Mucosa of rectum (tissue), 2 donors: ENCODE measurements at regions not wholly inside any gene's neighbourhood (a gene's known extent, or its start where the extent isn't known, plus 50 kb on each side); places are given as distances from the start of the nearest gene placed in this dataset.

ENCODE experiments used
- H3K27ac ChIP-seq, 2 donors: one replicate each; pipeline ENCODE4 v1.7.0; 2013; ENCODE audit warnings: inconsistent platforms in 2 of 2, low read depth in 2 of 2, low read length in 2 of 2
- H3K27me3 ChIP-seq, 2 donors: one replicate each; pipeline ENCODE4 v1.7.0; 2013; ENCODE audit warnings: low read length in 2 of 2; ENCODE audit not compliant: control insufficient read depth in 2 of 2, insufficient read depth in 2 of 2
- H3K36me3 ChIP-seq, 2 donors: one replicate each; pipeline ENCODE4 v1.7.0; 2013; ENCODE audit warnings: low read length in 2 of 2; ENCODE audit not compliant: control insufficient read depth in 2 of 2, insufficient read depth in 2 of 2
- H3K4me1 ChIP-seq, 2 donors: one replicate each; pipeline ENCODE4 v1.7.0; 2013; ENCODE audit warnings: low read length in 2 of 2, mild to moderate bottlenecking in 1 of 2; ENCODE audit not compliant: control insufficient read depth in 2 of 2, insufficient read depth in 2 of 2
- H3K4me3 ChIP-seq, 2 donors: one replicate each; pipeline ENCODE4 v1.7.0; 2013; ENCODE audit warnings: low read length in 2 of 2
- H3K9ac ChIP-seq, 2 donors: one replicate each; pipeline ENCODE4 v1.7.0; 2013; ENCODE audit warnings: low read length in 2 of 2, low read depth in 1 of 2, mild to moderate bottlenecking in 1 of 2
- H3K9me3 ChIP-seq, 2 donors: one replicate each; pipeline ENCODE4 v1.7.0; 2013; ENCODE audit warnings: low read length in 2 of 2; ENCODE audit not compliant: control insufficient read depth in 2 of 2
- donor health status: healthy.
- donor health status: Normal muscosa, but diverticular disease.

DNA sequence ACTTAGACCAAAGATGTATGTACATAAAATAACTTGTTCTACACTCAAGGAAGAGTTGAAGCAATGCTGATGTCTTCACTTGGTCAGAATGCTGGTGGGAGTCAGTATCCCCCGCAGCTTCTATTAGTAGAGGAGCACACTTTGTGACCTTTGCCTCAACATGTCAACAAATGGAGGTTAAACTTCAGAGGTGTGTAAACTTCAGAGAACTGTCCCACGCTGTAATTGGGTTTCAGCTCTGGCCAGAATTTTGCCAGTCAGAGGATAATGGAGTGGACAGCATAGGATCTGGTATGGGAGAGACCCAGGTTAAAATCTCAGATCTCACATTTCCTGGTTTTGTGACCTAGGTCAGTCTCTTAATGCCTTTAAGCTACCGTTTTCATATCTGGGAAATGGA is 107.6 kb upstream of the ZNF644 start:
- H3K4me3 ChIP-seq, result no peak overlapping the region
- H3K27me3 ChIP-seq, result peaks cover 0 to 1% of the 10 kb centered on the region in 2 donors
- H3K36me3 ChIP-seq, result no peaks in the 10 kb centered on the region
- no peaks in the 10 kb centered on the region for H3K9me3 ChIP-seq
- H3K9ac ChIP-seq, result no peak overlapping the region
- peaks cover 3 to 19% of the 10 kb centered on the region in 2 donors for H3K4me1 ChIP-seq
- no peak overlapping the region for H3K27ac ChIP-seq

DNA sequence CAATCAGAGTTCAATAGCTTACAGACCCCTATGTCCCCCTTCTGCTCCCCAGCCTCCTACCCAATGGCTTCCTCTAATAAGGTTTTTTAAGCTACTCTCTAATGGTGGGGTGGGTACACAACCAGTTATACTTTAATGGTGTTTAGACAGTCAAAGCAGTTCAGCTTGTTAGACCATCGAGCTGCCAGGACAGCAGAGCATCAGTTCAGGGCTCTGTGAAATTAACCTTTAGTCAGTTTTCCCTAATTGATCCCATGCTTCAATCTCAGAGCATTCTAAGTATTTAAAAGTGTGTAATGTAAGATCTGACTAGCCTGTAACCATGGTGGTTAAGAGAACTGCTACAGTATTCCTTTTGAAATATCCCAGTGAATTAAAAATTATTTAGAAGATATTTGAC is 107.2 kb upstream of the ZNF644 start:
- peaks cover 0 to 1% of the 10 kb centered on the region in 2 donors for H3K27me3 ChIP-seq
- H3K27ac ChIP-seq, result no peak overlapping the region
- no peaks in the 10 kb centered on the region for H3K9me3 ChIP-seq
- H3K9ac ChIP-seq, result no peak overlapping the region
- no peak overlapping the region for H3K4me3 ChIP-seq
- peaks cover 3 to 15% of the 10 kb centered on the region in 2 donors for H3K4me1 ChIP-seq
- no peaks in the 10 kb centered on the region for H3K36me3 ChIP-seq

DNA sequence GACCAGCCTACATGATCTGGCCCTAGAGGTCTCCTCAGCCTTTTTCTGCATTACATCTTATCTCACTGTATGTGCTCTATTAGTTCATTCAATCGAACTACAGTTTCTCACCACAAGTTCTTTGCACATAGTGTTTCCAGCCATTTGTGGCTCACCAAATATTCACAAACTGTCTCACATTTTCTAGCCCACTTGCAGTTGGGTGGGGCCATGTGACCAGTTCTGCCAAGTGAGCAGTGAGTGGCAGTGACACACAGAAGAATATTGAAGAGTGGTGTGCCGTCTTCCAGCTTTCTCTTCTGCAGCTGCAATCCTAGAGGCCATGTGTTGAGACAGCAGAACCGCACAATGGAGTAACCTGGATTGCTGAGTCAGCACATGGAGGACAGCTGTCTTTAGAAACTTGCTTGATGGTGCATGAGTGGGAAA is 103.2 kb upstream of the ZNF644 start:
- no peaks in the 10 kb centered on the region for H3K9me3 ChIP-seq
- no peak overlapping the region for H3K27ac ChIP-seq
- H3K4me1 ChIP-seq, result peaks cover 0 to 9% of the 10 kb centered on the region in 2 donors
- no peaks in the 10 kb centered on the region for H3K36me3 ChIP-seq
- no peaks in the 10 kb centered on the region for H3K27me3 ChIP-seq
- no peak overlapping the region for H3K4me3 ChIP-seq
- no peak overlapping the region for H3K9ac ChIP-seq

DNA sequence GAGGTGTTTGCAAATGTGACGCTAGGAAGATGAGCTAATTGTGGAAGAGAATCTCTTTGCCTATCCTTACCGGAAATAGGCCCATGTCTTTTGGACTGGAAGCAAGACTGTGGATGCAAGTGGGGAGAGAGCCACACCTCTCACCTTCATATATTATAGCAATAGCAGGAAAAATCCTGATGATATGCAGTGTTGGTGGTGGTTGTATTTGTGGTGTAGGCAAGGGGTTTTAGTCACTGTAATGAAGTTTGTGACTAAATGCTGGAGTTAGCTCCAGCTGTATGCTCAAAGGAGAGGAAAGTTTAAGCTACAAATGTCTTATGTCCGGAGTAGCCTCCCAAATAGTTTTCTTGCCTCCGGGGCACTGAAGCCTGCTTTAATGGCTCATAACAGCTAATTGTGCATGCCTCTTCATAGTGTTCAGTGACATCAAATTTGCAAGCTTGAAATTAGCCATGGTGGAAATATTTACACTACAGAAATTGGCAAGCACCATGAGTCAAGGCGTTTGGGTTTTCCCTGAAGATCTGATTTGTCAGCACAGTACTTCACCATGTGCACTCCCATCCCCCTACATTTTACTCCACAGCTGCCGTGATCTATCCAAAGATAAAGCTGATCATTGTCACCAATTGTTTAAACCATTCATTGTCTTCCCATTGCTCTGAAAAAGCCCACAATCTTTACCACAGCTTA is 102.6 kb upstream of the ZNF644 start:
- H3K9me3 ChIP-seq, result no peaks in the 10 kb centered on the region
- peaks cover 0 to 7% of the 10 kb centered on the region in 2 donors for H3K4me1 ChIP-seq
- H3K4me3 ChIP-seq, result no peak overlapping the region
- no peak overlapping the region for H3K9ac ChIP-seq
- no peaks in the 10 kb centered on the region for H3K27me3 ChIP-seq
- no peaks in the 10 kb centered on the region for H3K36me3 ChIP-seq
- no peak overlapping the region for H3K27ac ChIP-seq

DNA sequence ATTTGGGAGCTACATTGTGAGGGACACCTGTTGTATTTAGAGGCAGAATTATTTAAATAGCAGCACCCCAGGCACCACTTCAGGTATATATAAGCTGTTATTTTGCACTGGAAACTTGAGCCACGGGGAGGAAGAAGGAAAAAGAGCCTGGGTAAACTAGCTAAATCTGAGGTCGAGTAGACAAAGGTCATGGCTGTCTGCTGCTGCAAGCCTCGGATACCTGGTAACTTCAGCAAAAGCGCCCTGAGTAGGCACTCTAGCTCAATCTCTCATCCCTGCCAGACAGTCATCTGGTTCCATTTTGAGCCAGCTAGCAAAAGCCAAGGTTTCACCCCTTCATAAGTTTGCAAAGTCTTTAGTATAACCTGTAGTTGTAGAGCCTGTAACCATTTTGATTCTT is 101.9 kb upstream of the ZNF644 start:
- Histone ChIP-seq H3K9me3 (no peaks in the 10 kb centered on the region), H3K4me1 (peaks cover 0 to 6% of the 10 kb centered on the region in 2 donors), H3K27ac (no peak overlapping the region), H3K36me3 (no peaks in the 10 kb centered on the region), H3K9ac (no peak overlapping the region), H3K4me3 (no peak overlapping the region), H3K27me3 (no peaks in the 10 kb centered on the region)

DNA sequence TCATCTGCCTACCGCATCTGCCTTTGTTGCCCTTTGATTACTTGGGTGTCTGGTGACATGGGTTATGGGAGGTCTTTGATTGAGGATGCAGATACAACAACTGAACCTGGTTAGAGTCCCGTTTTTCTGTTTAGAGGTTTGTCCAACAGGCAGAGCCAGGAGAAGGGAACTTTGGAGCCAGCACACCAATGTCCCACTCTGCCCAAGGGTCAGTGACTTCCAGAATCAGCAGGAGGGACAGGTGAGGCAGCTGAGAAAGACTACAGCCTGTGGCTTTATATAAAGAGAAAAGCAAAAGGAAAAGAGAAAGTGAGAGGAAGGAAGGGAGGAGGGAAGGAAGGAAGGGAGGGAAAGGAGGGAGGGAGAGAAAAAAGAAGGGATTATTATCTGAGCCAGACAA is 101.5 kb upstream of the ZNF644 start:
- H3K9me3 ChIP-seq, result no peaks in the 10 kb centered on the region
- no peak overlapping the region for H3K9ac ChIP-seq
- no peaks in the 10 kb centered on the region for H3K27me3 ChIP-seq
- H3K36me3 ChIP-seq, result no peaks in the 10 kb centered on the region
- no peak overlapping the region for H3K4me3 ChIP-seq
- peaks cover 0 to 5% of the 10 kb centered on the region in 2 donors for H3K4me1 ChIP-seq
- H3K27ac ChIP-seq, result no peak overlapping the region

DNA sequence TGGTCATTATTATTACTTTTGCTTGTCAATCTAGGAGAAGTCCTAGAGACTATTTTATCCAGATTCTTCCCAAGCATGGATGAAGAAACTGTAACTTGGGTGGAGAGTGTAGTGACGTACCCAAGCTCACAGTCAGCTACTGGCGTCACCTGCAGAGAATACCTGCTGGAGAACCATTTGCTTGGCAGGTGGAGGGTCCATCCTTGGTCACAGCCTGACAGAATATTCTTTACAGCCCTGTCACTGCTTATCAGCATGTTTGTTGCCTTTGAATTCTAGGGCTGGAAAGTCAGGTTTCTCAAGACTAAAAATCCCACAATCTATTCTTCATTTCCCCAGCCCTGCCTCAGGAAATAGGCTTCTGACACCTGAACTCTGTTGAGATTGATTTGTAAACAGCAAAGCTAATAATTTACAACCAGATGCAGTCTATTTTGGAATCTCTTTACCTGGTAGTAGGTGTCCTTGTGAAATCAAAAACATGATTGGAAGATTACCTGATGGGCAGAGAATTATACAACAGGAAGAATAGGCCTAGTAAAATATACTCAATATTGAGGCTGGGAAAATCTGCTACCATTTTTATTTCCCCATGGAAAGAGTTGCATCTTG is 100.4 kb upstream of the ZNF644 start:
- Histone ChIP-seq H3K9me3 (no peaks in the 10 kb centered on the region), H3K36me3 (no peaks in the 10 kb centered on the region), H3K9ac (no peak overlapping the region), H3K4me3 (no peak overlapping the region), H3K4me1 (peaks cover 0 to 5% of the 10 kb centered on the region in 2 donors), H3K27me3 (no peaks in the 10 kb centered on the region), H3K27ac (no peak overlapping the region)

DNA sequence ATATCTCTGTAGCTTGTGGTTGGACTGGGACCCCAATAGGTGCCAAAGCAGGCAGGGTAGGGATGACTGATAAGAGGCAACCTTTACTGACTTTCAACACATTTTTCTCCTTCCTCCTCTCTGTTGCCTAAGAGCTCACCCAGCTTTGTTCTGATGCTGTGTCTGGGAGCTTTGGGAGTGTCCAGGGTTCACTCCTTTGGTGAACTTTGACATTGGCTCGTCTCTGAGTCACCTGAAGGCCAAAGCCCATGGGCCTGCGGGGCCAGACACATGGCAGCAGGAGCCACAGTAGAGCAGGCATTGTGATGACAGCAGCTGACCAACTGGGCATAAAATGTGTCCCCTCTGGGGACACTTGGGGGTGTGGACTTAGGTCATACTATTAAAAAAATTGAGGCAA is 99.5 kb upstream of the ZNF644 start:
- H3K9me3 ChIP-seq, result no peaks in the 10 kb centered on the region
- H3K27me3 ChIP-seq, result no peaks in the 10 kb centered on the region
- no peak overlapping the region for H3K4me3 ChIP-seq
- no peak overlapping the region for H3K27ac ChIP-seq
- no peaks in the 10 kb centered on the region for H3K36me3 ChIP-seq
- no peak overlapping the region for H3K9ac ChIP-seq
- peaks cover 0 to 5% of the 10 kb centered on the region in 2 donors for H3K4me1 ChIP-seq

DNA sequence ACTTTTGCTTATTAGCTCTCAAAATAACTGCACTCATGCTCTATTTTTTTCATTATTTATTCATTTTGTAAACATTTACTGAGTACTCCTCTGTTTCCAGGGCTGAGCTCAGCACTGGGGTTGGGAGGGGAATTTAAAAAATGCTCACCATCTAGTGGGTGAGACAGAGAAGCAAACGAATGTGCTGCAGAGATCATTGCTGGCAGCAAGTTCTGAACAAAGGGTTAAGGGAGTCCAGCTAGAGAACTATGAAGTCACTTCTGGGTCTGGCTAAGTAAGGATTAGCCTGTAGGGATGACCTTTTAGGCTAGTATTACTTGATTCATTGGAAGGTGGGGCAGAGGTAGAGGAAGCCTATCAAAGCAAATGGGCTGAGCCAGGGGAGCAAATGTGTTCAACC is 99.1 kb upstream of the ZNF644 start:
- Histone ChIP-seq H3K27ac (no peak overlapping the region), H3K4me1 (peaks cover 0 to 5% of the 10 kb centered on the region in 2 donors), H3K27me3 (no peaks in the 10 kb centered on the region), H3K9ac (no peak overlapping the region), H3K9me3 (no peaks in the 10 kb centered on the region), H3K36me3 (no peaks in the 10 kb centered on the region), H3K4me3 (no peak overlapping the region)

DNA sequence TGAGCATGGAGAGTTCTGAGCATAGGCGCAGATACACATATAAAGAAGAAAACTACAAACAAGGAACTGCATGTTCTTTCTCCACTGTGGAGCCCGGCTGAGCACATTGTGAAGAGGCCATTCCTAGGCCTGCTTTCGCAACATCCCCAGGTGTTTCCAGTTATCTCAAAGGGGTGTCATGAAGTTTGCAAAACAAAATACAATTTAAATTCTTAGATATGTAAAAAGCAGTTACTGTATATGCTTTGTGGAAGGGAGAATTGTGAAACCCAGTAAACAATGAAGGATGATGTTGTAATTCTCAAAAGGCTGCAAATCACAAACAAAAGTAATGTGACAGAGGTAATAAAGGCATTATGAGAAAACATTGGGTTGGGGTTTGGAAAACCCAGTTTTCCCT is 98.6 kb upstream of the ZNF644 start:
- Histone ChIP-seq H3K4me3 (no peak overlapping the region), H3K4me1 (peaks cover 0 to 5% of the 10 kb centered on the region in 2 donors), H3K9me3 (no peaks in the 10 kb centered on the region), H3K27me3 (no peaks in the 10 kb centered on the region), H3K9ac (no peak overlapping the region), H3K27ac (no peak overlapping the region), H3K36me3 (no peaks in the 10 kb centered on the region)
